GDM1 (cell line): ENCODE measurements at regions not wholly inside any gene's neighbourhood (a gene's known extent, or its start where the extent isn't known, plus 50 kb on each side); places are given as distances from the start of the nearest gene placed in this dataset.
"Not testable (repeated sequence)": the region's sequence is repeated elsewhere in the genome, so short reads cannot be mapped to it uniquely, and the experiment has no call there.

Experiments
- DNase-seq: peaks from one replicate; lab custom pipeline; 2025; lab: John Stamatoyannopoulos, UW

GRCh38 chr4:57329279-57329678 is 219.1 kb upstream of the IGFBP7 start:
- no peak for DNase-seq

GRCh38 chr4:57324673-57325307 is 214.6 kb upstream of the IGFBP7 start:
- no peak for DNase-seq

- no peak for DNase-seq
These were observed 210.7 kb upstream of the IGFBP7 start for GRCh38 chr4:57320849-57321248.

DNA sequence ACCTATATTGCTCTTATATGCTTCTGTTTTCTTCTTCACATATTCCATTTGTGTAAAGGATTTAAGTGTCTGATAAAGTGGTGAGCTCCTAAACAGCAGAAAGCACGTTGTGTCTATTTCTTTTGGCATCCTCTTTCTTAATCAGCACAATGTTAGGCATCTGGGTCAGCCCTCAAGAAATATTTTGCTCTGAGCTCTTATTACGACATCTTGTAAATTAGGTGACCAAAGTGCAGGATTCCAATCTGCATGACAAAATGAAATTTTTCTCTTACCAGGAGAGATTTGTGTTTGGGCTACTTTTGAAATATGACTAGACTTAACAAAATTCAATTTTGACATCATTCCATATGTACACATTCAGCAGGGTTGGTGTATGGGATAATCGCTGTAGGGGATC is 210.0 kb upstream of the IGFBP7 start:
- DNase-seq: no peak

- no peak for DNase-seq
These were observed 208.5 kb upstream of the IGFBP7 start for GRCh38 chr4:57318703-57319102.

GRCh38 chr4:57314636-57315035 is 204.5 kb upstream of the IGFBP7 start:
- no peak for DNase-seq

GRCh38 chr4:57312296-57312695 is 202.1 kb upstream of the IGFBP7 start:
- DNase-seq: no peak

DNA sequence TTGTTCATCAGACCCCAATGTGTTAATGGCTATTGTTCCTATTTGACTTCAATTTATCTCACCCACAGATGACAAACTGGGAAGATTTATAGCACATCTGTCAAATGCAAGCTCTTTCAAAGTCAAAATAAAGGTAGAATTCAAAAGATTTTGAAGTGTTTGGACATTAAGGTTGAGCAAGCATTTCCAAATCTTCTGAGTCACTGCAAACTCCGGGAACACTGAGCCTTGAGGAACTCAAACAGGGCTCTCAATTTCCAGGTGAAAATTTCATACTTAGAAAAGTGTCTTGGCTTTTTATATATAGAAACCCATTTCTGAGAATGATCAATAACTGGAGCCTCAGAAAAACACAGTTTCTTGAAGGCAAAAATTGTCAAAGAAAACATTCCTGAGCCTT is 199.5 kb upstream of the IGFBP7 start:
- no peak for DNase-seq

DNA sequence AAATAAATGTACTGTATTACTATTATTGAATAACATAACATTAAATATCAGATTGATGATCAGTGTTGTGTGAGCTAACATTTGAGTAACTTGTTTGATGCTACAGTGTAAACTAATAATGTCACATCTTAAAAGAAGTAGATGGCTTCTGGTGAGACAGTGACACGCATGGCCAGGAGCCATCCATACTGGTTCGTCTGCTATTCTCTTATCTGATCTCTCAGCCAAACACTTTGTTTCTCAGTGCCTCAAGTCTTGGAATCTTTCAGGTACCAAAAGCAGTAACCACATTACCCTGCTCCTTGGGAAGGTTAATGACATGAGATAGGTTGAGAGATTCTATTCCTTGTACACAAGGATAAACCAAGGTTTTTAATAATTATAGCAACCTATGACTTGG is 198.1 kb upstream of the IGFBP7 start:
- no peak for DNase-seq

DNA sequence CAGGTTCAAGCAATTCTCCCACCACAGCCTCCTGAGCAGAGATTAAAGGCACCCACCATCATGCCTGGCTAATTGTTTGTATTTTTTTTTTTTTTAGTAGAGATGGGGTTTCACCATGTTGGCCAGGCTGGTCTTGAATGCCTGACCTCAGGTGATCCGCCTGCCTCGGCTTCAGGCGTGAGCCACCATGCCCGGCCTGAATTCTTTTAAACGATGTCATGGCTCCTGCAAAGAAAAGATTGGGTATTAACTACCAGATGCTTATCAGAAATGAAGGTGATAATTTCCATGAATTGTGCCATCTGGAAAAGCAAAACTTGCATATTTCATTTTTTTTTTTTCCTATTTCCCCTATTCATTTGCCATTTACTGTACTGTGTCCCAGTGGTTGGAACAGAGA is 195.7 kb upstream of the IGFBP7 start:
- no peak for DNase-seq

DNA sequence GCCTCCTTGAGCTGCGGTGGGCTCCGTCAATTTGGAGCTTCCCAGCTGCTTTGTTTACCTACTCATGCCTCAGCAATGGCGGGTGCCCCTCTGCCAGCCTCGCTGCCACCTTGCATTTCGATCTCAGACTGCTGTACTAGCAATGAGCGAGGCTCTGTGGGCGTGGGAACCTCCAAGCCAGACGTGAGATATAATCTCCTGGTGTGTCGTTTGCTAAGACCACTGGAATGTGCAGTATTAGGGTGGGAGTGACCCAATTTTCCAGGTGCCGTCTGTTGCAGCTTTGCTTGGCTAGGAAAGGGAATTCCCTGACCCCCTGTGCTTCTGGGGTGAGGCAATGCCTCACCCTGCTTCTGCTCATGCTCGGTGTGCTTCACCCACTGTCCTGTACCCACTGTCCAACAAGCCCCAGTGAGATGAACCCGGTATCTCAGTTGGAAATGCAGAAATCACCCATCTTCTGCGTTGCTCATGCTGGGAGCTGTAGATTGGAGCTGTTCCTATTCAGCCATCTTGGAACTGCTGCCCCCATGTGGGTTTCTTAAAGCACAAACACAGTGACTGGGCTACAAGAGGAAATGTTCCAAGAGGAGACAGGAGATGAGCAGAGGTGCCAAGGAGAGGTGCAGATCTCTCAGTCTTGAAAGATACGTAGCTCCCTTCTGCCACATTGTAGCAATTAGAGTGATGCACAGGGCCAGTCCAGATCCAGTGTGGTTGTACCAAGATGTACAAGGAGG is 193.0 kb upstream of the IGFBP7 start:
- no peak for DNase-seq

- DNase-seq: not testable (repeated sequence)
These were observed 190.1 kb upstream of the IGFBP7 start for GRCh38 chr4:57300300-57300699.

DNA sequence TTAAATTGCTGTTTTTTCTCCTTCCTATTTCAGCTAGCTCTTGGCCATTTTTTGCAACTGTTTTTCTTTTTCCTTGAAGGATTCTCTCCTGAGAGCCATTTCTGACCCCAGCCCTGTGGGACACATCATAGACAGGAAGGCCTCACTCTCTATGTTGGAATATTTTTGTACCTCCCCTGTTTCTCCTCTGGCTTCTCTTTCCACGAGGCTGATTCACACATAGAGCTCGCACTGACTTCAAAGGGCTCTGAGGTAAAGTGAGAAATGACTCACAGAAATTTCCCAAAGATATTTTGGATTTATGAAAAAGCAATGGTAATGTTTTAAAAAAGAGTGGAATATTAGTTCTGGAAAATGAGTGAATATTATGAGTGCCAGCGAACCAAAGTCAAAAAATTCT is 181.7 kb upstream of the IGFBP7 start:
- DNase-seq: no peak

DNA sequence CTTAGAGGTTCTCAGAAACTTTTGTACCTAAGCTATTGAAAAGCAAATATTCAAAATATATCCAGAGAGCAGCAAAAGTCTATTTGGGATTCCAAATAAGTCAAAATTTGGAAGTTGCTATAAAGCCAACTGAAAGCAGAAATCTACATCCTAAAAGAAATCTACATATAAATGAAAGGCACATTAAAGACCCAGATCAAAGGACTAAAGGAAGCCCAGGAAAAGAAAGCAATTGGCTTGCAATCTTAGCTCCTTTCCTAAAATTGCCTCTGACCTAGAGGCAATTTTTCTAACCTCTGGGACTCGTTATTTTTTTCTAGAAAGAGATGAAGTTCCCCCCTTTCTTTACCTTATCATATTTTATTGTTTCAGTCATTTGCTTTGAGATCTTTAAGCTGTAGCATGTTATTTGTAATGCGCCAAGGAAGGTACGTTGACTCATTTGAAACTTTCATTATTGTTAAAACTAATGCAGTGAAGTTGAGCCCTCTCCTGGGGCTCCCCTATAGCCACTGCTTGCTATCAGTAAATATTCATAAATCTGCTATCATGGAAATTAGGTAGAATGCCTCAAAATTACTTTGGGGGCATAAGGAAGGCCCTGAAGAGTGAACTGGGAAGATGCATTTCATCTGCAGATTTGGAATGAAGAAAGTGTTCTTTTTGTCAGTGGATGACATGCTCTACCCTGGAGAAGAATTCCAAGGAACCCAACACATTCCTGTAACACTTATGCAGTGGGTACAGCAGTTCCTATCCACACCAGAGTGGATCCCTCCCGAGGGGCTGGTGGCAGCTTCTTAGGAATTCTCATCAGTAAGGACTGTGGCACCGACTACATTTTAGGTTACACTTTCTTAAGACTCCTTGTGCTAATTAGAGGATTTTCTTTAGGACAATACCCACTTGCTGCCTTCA is 177.8 kb upstream of the IGFBP7 start:
- DNase-seq: no peak

GRCh38 chr4:57282933-57283310 is 172.7 kb upstream of the IGFBP7 start:
- no peak for DNase-seq

- no peak for DNase-seq
These were observed 170.3 kb upstream of the IGFBP7 start for GRCh38 chr4:57280481-57280880.

DNA sequence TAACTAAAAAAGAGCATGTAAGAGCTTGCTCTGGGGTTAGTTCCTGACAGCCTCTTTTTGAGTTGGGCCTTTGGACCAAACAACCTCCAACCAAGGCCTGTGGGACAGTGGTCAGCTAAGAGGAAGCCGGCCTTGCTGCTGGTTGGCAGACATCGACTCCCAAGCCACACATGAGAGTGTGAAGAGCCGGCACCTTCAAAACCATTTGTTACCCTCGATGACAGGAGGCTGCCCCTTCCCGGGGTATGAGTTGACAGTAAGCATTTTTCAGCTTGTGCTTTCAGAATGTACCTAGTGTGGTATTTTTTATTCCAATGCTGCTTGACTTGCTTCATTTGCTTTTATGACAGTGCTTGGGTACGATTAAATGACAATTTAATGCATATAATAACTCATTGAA is 168.6 kb upstream of the IGFBP7 start:
- no peak for DNase-seq

DNA sequence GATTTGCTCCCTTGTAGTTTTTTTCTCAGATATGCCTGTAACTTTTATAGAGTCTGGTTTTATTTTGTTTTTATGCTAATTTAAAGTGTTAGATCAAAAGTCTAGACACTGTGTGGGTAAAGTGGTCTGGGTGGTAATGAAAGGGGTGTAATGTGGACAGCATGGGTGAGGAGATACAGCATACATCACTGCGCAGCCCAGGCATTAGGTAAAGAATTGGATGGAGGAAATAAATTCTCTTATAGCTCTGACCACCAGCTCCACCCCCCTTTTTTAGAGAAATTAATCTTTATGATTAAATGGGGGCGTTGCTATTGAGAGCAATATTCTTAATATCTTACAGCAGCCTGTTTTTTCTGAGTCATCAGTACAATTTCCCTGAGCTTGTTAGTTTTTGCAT is 163.9 kb upstream of the IGFBP7 start:
- no peak for DNase-seq

- no peak for DNase-seq
These were observed 160.2 kb upstream of the IGFBP7 start for GRCh38 chr4:57270346-57270745.

DNA sequence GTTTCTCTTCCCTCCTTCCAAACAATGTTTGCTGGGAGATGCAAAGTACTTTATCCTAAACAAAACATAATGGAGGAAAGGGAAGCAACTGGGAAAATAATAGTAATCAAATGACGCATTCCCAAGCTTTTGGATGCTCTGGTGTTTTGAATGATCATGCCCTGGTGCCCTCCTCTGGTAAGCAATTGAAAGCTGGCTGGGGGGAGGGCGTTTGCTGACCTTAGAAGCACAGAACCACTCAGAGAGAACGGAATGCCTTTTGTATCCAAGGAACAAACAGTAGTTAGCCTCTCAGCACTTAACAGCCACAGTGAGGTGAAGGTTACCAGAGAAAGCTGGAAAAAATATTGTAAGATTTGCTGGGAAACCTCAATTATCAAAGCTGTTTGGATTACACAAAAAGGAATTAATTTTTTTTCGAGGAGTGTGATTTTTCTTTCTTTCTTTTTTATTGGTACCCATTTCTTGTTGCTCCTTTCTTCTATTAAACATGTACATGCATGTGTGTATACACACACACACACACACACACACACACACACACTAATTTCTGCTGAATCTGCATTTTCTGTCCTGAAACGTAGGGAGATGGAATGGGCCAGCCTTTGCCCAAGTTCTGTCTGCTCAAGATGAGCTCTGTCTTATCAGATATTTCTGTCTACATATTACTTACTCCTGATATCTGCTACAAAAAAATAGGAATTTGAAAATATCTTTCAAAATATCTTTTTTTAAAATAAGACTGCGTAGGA is 155.8 kb upstream of the IGFBP7 start:
- DNase-seq: no peak

- DNase-seq: no peak
These were observed 144.6 kb upstream of the IGFBP7 start for GRCh38 chr4:57254754-57255153.

- no peak for DNase-seq
These were observed 138.9 kb upstream of the IGFBP7 start for GRCh38 chr4:57249083-57249482.
